GM23338 (cell line): ENCODE measurements at regions not wholly inside any gene's neighbourhood (a gene's known extent, or its start where the extent isn't known, plus 50 kb on each side); places are given as distances from the start of the nearest gene placed in this dataset.

Source experiments
- ATAC-seq: fragments of 200-7000 bp; cut with Tn5 transposase; 3 replicates; pipeline ENCODE4 v1.9.1; 2020
- DNase-seq: peaks from one replicate; pipeline ENCODE4 v3.0.0-alpha.2; 2015; ENCODE audit warnings: low spot score
- H2AFZ ChIP-seq: fragments of 200-600 bp; sonication (generic); 2 replicates; pipeline ENCODE4 v1.8.0; 2016; ENCODE audit warnings: antibody characterized with exemption, mild to moderate bottlenecking, moderate library complexity
- H3F3A ChIP-seq: fragments of 200-600 bp; sonication (generic); replicated peaks from 2 replicates; pipeline ENCODE4 v1.8.0; 2017; ENCODE audit warnings: antibody characterized with exemption, mixed run types, low read depth
- H3K27ac ChIP-seq: fragments of 200-600 bp; sonication (generic); 2 replicates; pipeline ENCODE4 v1.6.1; 2016; ENCODE audit warnings: low read depth
- H3K27me3 ChIP-seq: fragments of 200-600 bp; sonication (generic); 2 replicates; pipeline ENCODE4 v1.8.0; 2016; ENCODE audit warnings: mild to moderate bottlenecking, mixed run types, moderate library complexity; ENCODE audit not compliant: insufficient read depth
- H3K36me3 ChIP-seq: fragments of 200-600 bp; sonication (generic); 2 replicates; pipeline ENCODE4 v1.8.0; 2016; ENCODE audit warnings: mild to moderate bottlenecking; ENCODE audit not compliant: insufficient read depth
- H3K4me1 ChIP-seq: fragments of 200-600 bp; sonication (generic); 2 replicates; pipeline ENCODE4 v1.8.0; 2016; ENCODE audit warnings: mild to moderate bottlenecking, moderate library complexity; ENCODE audit not compliant: insufficient read depth
- H3K4me2 ChIP-seq: fragments of 200-600 bp; sonication (generic); 2 replicates; pipeline ENCODE4 v1.7.1; 2017; ENCODE audit warnings: mixed run types
- H3K4me3 ChIP-seq: fragments of 200-600 bp; sonication (generic); 2 replicates; pipeline ENCODE4 v1.6.1; 2016; ENCODE audit warnings: mixed run types
- H3K79me2 ChIP-seq: fragments of 200-600 bp; sonication (generic); replicated peaks from 2 replicates; pipeline ENCODE4 v1.8.0; 2017; ENCODE audit warnings: mild to moderate bottlenecking; ENCODE audit not compliant: insufficient read depth
- H3K9me2 ChIP-seq: fragments of 200-600 bp; sonication (generic); 2 replicates; pipeline ENCODE4 v1.8.0; 2017; ENCODE audit not compliant: insufficient read depth
- H4K20me1 ChIP-seq: fragments of 200-600 bp; sonication (generic); replicated peaks from 2 replicates; pipeline ENCODE4 v1.8.0; 2017; ENCODE audit warnings: mild to moderate bottlenecking; ENCODE audit not compliant: insufficient read depth
- H3K27ac Mint-ChIP-seq: 2 replicates; pipeline ENCODE4 v1.8.0; 2020; ENCODE audit warnings: inconsistent platforms, mild to moderate bottlenecking, moderate library complexity, mixed read lengths
- H3K27me3 Mint-ChIP-seq: 3 replicates; pipeline ENCODE4 v1.8.0; 2022; ENCODE audit warnings: low read depth, mild to moderate bottlenecking, moderate library complexity, mixed read lengths, inconsistent platforms; ENCODE audit not compliant: insufficient read depth, poor library complexity
- H3K36me3 Mint-ChIP-seq: 3 replicates; pipeline ENCODE4 v1.8.0; 2021; ENCODE audit warnings: low read depth, mild to moderate bottlenecking, inconsistent platforms, moderate library complexity, mixed read lengths
- H3K4me1 Mint-ChIP-seq: 3 replicates; pipeline ENCODE4 v1.8.0; 2020; ENCODE audit warnings: mild to moderate bottlenecking, inconsistent platforms, mixed read lengths
- H3K4me3 Mint-ChIP-seq: 3 replicates; pipeline ENCODE4 v1.8.0; 2021; ENCODE audit warnings: moderate library complexity, mild to moderate bottlenecking, inconsistent platforms, mixed read lengths
- H3K9me3 Mint-ChIP-seq: 3 replicates; pipeline ENCODE4 v1.8.0; 2020; ENCODE audit warnings: moderate library complexity, mild to moderate bottlenecking, inconsistent platforms, mixed read lengths
- CREB1 ChIP-seq: fragments of 250-450 bp; sonication (Bioruptor Pico); IDR thresholded peaks from 2 replicates; pipeline ENCODE4 v1.5.0; 2020; ENCODE audit warnings: low read depth, mild to moderate bottlenecking, moderate library complexity
- CTCF ChIP-seq, 2 experiments: fragments of 200-600 bp in 1 of 2; sonication (generic) in 1 of 2; conservative IDR thresholded peaks; 2 replicates each; pipeline versions ENCODE4 v1.5.1 to v1.6.1; 2016 to 2017; ENCODE audit warnings: antibody characterized with exemption in 2 of 2, low read depth in 2 of 2, mild to moderate bottlenecking in 2 of 2, moderate library complexity in 1 of 2
- ETS1 ChIP-seq: IDR thresholded peaks from 2 replicates; pipeline ENCODE4 v1.6.1; 2016; ENCODE audit warnings: antibody characterized with exemption
- EZH2 ChIP-seq: fragments of 200-600 bp; sonication (generic); IDR thresholded peaks from one replicate; pipeline ENCODE4 v1.8.0; 2017; ENCODE audit warnings: antibody characterized with exemption, mild to moderate bottlenecking, low read depth; ENCODE audit not compliant: unreplicated experiment
- EZH2phosphoT487 ChIP-seq: fragments of 200-600 bp; sonication (generic); IDR thresholded peaks from one replicate; pipeline ENCODE4 v1.8.1; 2018; ENCODE audit warnings: antibody characterized with exemption; ENCODE audit not compliant: unreplicated experiment
- JUNB ChIP-seq: IDR thresholded peaks from one replicate; pipeline ENCODE4 v1.6.1; 2016; ENCODE audit warnings: antibody characterized with exemption; ENCODE audit not compliant: unreplicated experiment
- NANOG ChIP-seq: IDR thresholded peaks from 2 replicates; pipeline ENCODE4 v1.6.1; 2016; ENCODE audit warnings: antibody characterized with exemption, borderline replicate concordance
- POLR2AphosphoS5 ChIP-seq: IDR thresholded peaks from 2 replicates; pipeline ENCODE4 v1.6.1; 2016; ENCODE audit warnings: antibody characterized with exemption, low read depth
- REST ChIP-seq: IDR thresholded peaks from one replicate; pipeline ENCODE4 v1.6.1; 2018; ENCODE audit warnings: antibody characterized with exemption; ENCODE audit not compliant: unreplicated experiment
- STAT1 ChIP-seq: IDR thresholded peaks from one replicate; pipeline ENCODE4 v1.6.1; 2016; ENCODE audit warnings: antibody characterized with exemption; ENCODE audit not compliant: unreplicated experiment
- ZNF114 ChIP-seq: fragments of 250-450 bp; sonication (Bioruptor Pico); IDR thresholded peaks from 2 replicates; pipeline ENCODE4 v1.5.0; 2020; ENCODE audit warnings: mild to moderate bottlenecking, moderate library complexity
- ZNF331 ChIP-seq: fragments of 250-450 bp; sonication (Bioruptor Pico); IDR thresholded peaks from 2 replicates; pipeline ENCODE4 v1.5.0; 2020; ENCODE audit warnings: low read depth, mild to moderate bottlenecking, moderate library complexity
- ZNF462 ChIP-seq: fragments of 250-450 bp; sonication (Bioruptor Pico); IDR thresholded peaks from 2 replicates; pipeline ENCODE4 v1.5.0; 2020; ENCODE audit warnings: mild to moderate bottlenecking, moderate library complexity

GRCh38 chr20:48358176-48359054, 469.4 kb downstream of the PREX1 start:
- ATAC-seq, result no peak
- no peaks in the 10 kb centered on the region for H3F3A ChIP-seq

More at GRCh38 chr20:48358176-48359054, 469.4 kb downstream of the PREX1 start:
- no peak for TF ChIP-seq POLR2AphosphoS5
- TF ChIP-seq CTCF (conservative IDR thresholded peaks at IDR 0.05; ENCODE audit: low read depth in 2 of 2), result no peak
- TF ChIP-seq JUNB, result no peak
- TF ChIP-seq EZH2, result no peak
- no peak for TF ChIP-seq ZNF331
- TF ChIP-seq ZNF114 (CRISPR knock-in tag), result no peak
- no peak for TF ChIP-seq ETS1
- TF ChIP-seq EZH2phosphoT487, result no peak
- no peak for TF ChIP-seq REST
- TF ChIP-seq STAT1, result no peak
- TF ChIP-seq CREB1 (CRISPR knock-in tag), result no peak
- TF ChIP-seq NANOG, result no peak
- TF ChIP-seq ZNF462 (CRISPR knock-in tag), result no peak
- Mint-ChIP-seq H3K4me3 (no peak overlapping the region), H3K36me3 (peaks cover 6% of the 10 kb centered on the region; the same call in 2 of the 3 replicates), H3K4me1 (peaks cover 5% of the 10 kb centered on the region; the same call in 2 of the 3 replicates), H3K27me3 (peaks cover 9% of the 10 kb centered on the region), H3K9me3 (peaks cover 16% of the 10 kb centered on the region; the same call in 2 of the 3 replicates), H3K27ac (no peak overlapping the region)
- Histone ChIP-seq H3K4me1 (no peaks in the 10 kb centered on the region), H3K4me3 (no peak overlapping the region), H3K9me2 (no peaks in the 10 kb centered on the region), H3K27me3 (no peaks in the 10 kb centered on the region), H4K20me1 (no peaks in the 10 kb centered on the region), H3K36me3 (no peaks in the 10 kb centered on the region), H3K4me2 (no peak overlapping the region), H3K27ac (no peak overlapping the region), H2AFZ (no peak overlapping the region), H3K79me2 (no peaks in the 10 kb centered on the region)
- no peak for DNase-seq
